ENCODE measurements at regions not wholly inside any gene's neighbourhood (a gene's known extent, or its start where the extent isn't known, plus 50 kb on each side); places are given as distances from the start of the nearest gene placed in this dataset.

GRCh38 chr11:97641988-97642387, 1252.2 kb downstream of the JRKL start:
- TF ChIP-seq CTCF (conservative IDR thresholded peaks at IDR 0.05; ENCODE audit: low read depth in 2 of 2), result no peak
- no peak for TF ChIP-seq POLR2AphosphoS5 (IDR thresholded peaks at IDR 0.05; ENCODE audit: low read depth)
- no peak for TF ChIP-seq EZH2phosphoT487 (IDR thresholded peaks at IDR 0.05; ENCODE audit: unreplicated experiment)

Measured in GM23338 (cell line).